ENCODE measurements at regions not wholly inside any gene's neighbourhood (a gene's known extent, or its start where the extent isn't known, plus 50 kb on each side); places are given as distances from the start of the nearest gene placed in this dataset.

DNA sequence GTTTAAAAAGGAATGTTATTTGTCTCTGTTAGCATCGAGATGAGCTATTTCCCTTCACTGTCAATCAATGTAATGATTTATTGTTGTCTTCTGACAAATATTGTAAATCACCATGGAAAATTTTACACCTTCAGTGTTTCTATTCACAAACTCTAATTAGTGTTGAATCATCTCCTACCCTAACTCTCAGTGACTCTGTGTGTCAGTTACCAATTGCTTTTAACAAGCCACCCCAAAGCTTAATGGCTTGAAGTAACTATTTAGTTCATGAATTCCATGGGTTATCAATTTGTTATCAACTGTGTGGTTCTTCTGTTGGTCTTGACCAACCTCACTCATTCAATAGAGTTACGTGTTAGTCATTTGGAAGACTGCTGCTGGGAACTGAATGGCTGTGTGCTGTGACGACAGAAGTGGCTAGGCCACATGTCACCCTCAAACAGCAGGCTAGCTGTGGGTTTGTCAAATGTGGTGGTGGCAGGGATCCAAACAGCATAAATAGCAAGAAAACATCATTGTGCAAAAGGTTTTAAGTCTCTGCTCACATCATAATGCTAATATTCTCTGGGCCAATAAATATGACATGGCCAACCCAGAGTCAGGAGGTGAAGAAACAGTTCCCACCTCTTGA lies 910.8 kb upstream of the CDH2 start:
- Histone ChIP-seq H3K4me3 (ENCODE audit: low read depth, low read length) (no peak overlapping the region), H3K9me3 (ENCODE audit: control insufficient read depth in 2 of 2, low read length in 2 of 2) (peaks cover 5 to 15% of the 10 kb centered on the region in 2 experiments), H3K4me1 (ENCODE audit: control insufficient read depth, insufficient read depth, low read length, poor library complexity, severe bottlenecking) (no peaks in the 10 kb centered on the region), H3K27me3 (ENCODE audit: control insufficient read depth, insufficient read depth, low read length) (no peaks in the 10 kb centered on the region), H3K27ac (ENCODE audit: insufficient read depth, low read length, poor library complexity, severe bottlenecking) (no peak overlapping the region), H3K36me3 (ENCODE audit: control insufficient read depth, insufficient read depth, low read length) (no peaks in the 10 kb centered on the region)
- Mint-ChIP-seq H3K4me3 (no peak overlapping the region), H3K36me3 (no peaks in the 10 kb centered on the region), H3K27me3 (no peaks in the 10 kb centered on the region), H3K4me1 (no peaks in the 10 kb centered on the region), H3K27ac (no peak overlapping the region), H3K9me3 (peaks cover 0 to 39% (median 9%) of the 10 kb centered on the region in 7 donors)
- no peak for DNase-seq
- ATAC-seq (ENCODE audit: low read depth in 2 of 2) = no peak

DNA sequence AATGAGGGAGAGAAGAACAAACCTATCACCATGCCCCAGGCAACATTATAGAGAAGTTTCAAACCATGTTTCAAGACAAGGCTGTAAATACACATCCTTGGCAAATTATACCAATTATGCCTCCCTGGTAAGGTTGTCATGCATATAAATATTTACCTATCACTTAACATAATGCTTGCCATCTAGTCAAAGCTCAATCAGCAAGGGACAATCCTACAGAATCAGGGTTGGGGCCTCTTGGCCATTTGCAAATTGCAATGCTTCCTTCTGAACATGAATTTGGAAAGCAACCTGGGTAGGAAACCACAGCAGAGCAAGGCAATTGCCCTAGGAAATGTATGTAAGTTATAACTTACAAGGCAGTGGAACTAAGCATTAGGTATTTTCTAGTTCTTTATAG lies 907.2 kb upstream of the CDH2 start:
- Mint-ChIP-seq H3K36me3 (no peaks in the 10 kb centered on the region), H3K4me3 (no peak overlapping the region)
- ATAC-seq (ENCODE audit: low read depth in 2 of 2) = no peak

GRCh38 chr18:29083545-29083944 lies 906.6 kb upstream of the CDH2 start:
- H3K27me3 ChIP-seq (ENCODE audit: control insufficient read depth, insufficient read depth, low read length) = no peaks in the 10 kb centered on the region
- no peak overlapping the region for H3K4me3 Mint-ChIP-seq
- H3K27me3 Mint-ChIP-seq = no peaks in the 10 kb centered on the region
- no peak overlapping the region for H3K27ac ChIP-seq (ENCODE audit: insufficient read depth, low read length, poor library complexity, severe bottlenecking)
- H3K4me1 Mint-ChIP-seq = no peaks in the 10 kb centered on the region
- peaks cover 4 to 11% of the 10 kb centered on the region in 2 experiments for H3K9me3 ChIP-seq (ENCODE audit: control insufficient read depth in 2 of 2, low read length in 2 of 2)
- no peaks in the 10 kb centered on the region for H3K4me1 ChIP-seq (ENCODE audit: control insufficient read depth, insufficient read depth, low read length, poor library complexity, severe bottlenecking)
- H3K36me3 ChIP-seq (ENCODE audit: control insufficient read depth, insufficient read depth, low read length) = no peaks in the 10 kb centered on the region
- H3K27ac Mint-ChIP-seq = no peak overlapping the region
- peaks cover 0 to 39% (median 6%) of the 10 kb centered on the region in 7 donors for H3K9me3 Mint-ChIP-seq
- ATAC-seq (ENCODE audit: low read depth in 2 of 2) (no peak), DNase-seq (no peak)
- H3K4me3 ChIP-seq (ENCODE audit: low read depth, low read length) = no peak overlapping the region
- no peaks in the 10 kb centered on the region for H3K36me3 Mint-ChIP-seq

More for the DNA sequence above, 907.2 kb upstream of the CDH2 start:
- Histone ChIP-seq H3K36me3 (ENCODE audit: control insufficient read depth, insufficient read depth, low read length) (no peaks in the 10 kb centered on the region), H3K4me3 (ENCODE audit: low read depth, low read length) (no peak overlapping the region), H3K4me1 (ENCODE audit: control insufficient read depth, insufficient read depth, low read length, poor library complexity, severe bottlenecking) (no peaks in the 10 kb centered on the region), H3K9me3 (ENCODE audit: control insufficient read depth in 2 of 2, low read length in 2 of 2) (peaks cover 5 to 11% of the 10 kb centered on the region in 2 experiments), H3K27me3 (ENCODE audit: control insufficient read depth, insufficient read depth, low read length) (no peaks in the 10 kb centered on the region), H3K27ac (ENCODE audit: insufficient read depth, low read length, poor library complexity, severe bottlenecking) (no peak overlapping the region)
- DNase-seq = no peak
- H3K27me3 Mint-ChIP-seq = no peaks in the 10 kb centered on the region
- H3K27ac Mint-ChIP-seq = no peak overlapping the region
- H3K4me1 Mint-ChIP-seq = no peaks in the 10 kb centered on the region
- peaks cover 0 to 43% (median 6%) of the 10 kb centered on the region in 7 donors for H3K9me3 Mint-ChIP-seq

GRCh38 chr18:29080946-29081345 lies 904.0 kb upstream of the CDH2 start:
- peaks cover 0 to 32% (median 8%) of the 10 kb centered on the region in 7 donors for H3K9me3 Mint-ChIP-seq
- no peaks in the 10 kb centered on the region for H3K4me1 Mint-ChIP-seq

DNA sequence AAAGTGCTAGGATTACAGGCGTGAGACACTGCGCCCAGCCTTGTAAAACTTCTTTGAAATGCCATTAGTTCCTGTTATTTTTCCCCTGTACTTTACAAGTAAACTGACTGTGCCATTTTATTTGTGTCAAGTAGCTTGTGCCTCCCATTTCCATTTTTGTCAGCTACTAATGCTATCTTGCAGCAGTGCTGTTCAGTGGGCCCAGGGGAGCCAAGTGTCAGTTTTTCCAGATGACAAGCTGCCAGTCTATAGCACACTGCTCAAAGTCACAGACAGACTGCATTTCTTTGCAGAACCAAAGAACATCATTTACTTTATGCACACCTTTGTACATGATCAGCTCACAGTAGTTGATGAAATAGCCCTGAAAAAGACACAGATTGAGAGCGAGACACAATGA lies 901.3 kb upstream of the CDH2 start:
- Mint-ChIP-seq H3K4me3 (no peak overlapping the region), H3K9me3 (peaks cover 0 to 28% (median 7%) of the 10 kb centered on the region in 7 donors)
- no peak for ATAC-seq (ENCODE audit: low read depth in 2 of 2)

More at GRCh38 chr18:29080946-29081345, 904.0 kb upstream of the CDH2 start:
- no peak overlapping the region for H3K27ac ChIP-seq (ENCODE audit: insufficient read depth, low read length, poor library complexity, severe bottlenecking)
- peaks cover 0 to 3% of the 10 kb centered on the region in 2 experiments for H3K9me3 ChIP-seq (ENCODE audit: control insufficient read depth in 2 of 2, low read length in 2 of 2)
- ATAC-seq (ENCODE audit: low read depth in 2 of 2) (no peak), DNase-seq (no peak)
- no peaks in the 10 kb centered on the region for H3K36me3 ChIP-seq (ENCODE audit: control insufficient read depth, insufficient read depth, low read length)
- Mint-ChIP-seq H3K4me3 (no peak overlapping the region), H3K27me3 (no peaks in the 10 kb centered on the region), H3K27ac (no peak overlapping the region), H3K36me3 (no peaks in the 10 kb centered on the region)
- H3K4me1 ChIP-seq (ENCODE audit: control insufficient read depth, insufficient read depth, low read length, poor library complexity, severe bottlenecking) = no peaks in the 10 kb centered on the region
- no peaks in the 10 kb centered on the region for H3K27me3 ChIP-seq (ENCODE audit: control insufficient read depth, insufficient read depth, low read length)
- H3K4me3 ChIP-seq (ENCODE audit: low read depth, low read length) = no peak overlapping the region

DNA sequence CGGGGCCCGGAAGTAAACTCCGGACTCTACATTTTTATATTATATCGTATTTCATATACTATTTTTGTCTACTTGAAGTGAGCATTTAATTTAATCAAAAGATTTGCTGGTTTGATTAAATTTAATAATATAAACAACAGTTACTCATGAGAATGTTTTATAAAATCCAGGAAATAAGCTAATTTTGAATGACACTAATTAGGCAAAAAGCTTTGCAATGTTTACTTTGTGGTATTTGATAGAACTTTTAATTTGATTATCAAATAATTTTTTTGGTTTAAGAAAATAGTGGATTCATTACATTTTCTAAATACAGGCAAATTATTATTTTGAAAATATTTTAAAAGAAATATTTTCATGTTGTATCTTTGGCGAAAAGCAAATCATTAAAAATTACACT lies 900.4 kb upstream of the CDH2 start:
- Mint-ChIP-seq H3K4me3 (no peak overlapping the region), H3K27me3 (no peaks in the 10 kb centered on the region), H3K36me3 (no peaks in the 10 kb centered on the region), H3K9me3 (peaks cover 0 to 31% (median 7%) of the 10 kb centered on the region in 7 donors), H3K4me1 (no peaks in the 10 kb centered on the region), H3K27ac (no peak overlapping the region)
- H3K4me1 ChIP-seq (ENCODE audit: control insufficient read depth, insufficient read depth, low read length, poor library complexity, severe bottlenecking) = no peaks in the 10 kb centered on the region
- H3K9me3 ChIP-seq (ENCODE audit: control insufficient read depth in 2 of 2, low read length in 2 of 2) = peaks cover 0 to 10% of the 10 kb centered on the region in 2 experiments
- no peak overlapping the region for H3K4me3 ChIP-seq (ENCODE audit: low read depth, low read length)
- ATAC-seq (ENCODE audit: low read depth in 2 of 2) = no peak
- no peak for DNase-seq
- H3K27ac ChIP-seq (ENCODE audit: insufficient read depth, low read length, poor library complexity, severe bottlenecking) = no peak overlapping the region
- H3K27me3 ChIP-seq (ENCODE audit: control insufficient read depth, insufficient read depth, low read length) = no peaks in the 10 kb centered on the region
- H3K36me3 ChIP-seq (ENCODE audit: control insufficient read depth, insufficient read depth, low read length) = no peaks in the 10 kb centered on the region

More for the DNA sequence above, 901.3 kb upstream of the CDH2 start:
- H3K4me3 ChIP-seq (ENCODE audit: low read depth, low read length) = no peak overlapping the region
- H3K36me3 Mint-ChIP-seq = no peaks in the 10 kb centered on the region
- H3K4me1 ChIP-seq (ENCODE audit: control insufficient read depth, insufficient read depth, low read length, poor library complexity, severe bottlenecking) = no peaks in the 10 kb centered on the region
- no peak overlapping the region for H3K27ac ChIP-seq (ENCODE audit: insufficient read depth, low read length, poor library complexity, severe bottlenecking)
- peaks cover 0 to 9% of the 10 kb centered on the region in 2 experiments for H3K9me3 ChIP-seq (ENCODE audit: control insufficient read depth in 2 of 2, low read length in 2 of 2)
- H3K27ac Mint-ChIP-seq = peak overlapping the region in 1 of 3 donors; percentile 94
- H3K27me3 ChIP-seq (ENCODE audit: control insufficient read depth, insufficient read depth, low read length) = no peaks in the 10 kb centered on the region
- H3K36me3 ChIP-seq (ENCODE audit: control insufficient read depth, insufficient read depth, low read length) = no peaks in the 10 kb centered on the region
- no peaks in the 10 kb centered on the region for H3K4me1 Mint-ChIP-seq
- no peaks in the 10 kb centered on the region for H3K27me3 Mint-ChIP-seq
- DNase-seq = no peak

GRCh38 chr18:29076645-29077044 lies 899.7 kb upstream of the CDH2 start:
- Mint-ChIP-seq H3K27ac (no peak overlapping the region), H3K4me3 (no peak overlapping the region), H3K27me3 (no peaks in the 10 kb centered on the region), H3K36me3 (no peaks in the 10 kb centered on the region), H3K4me1 (no peaks in the 10 kb centered on the region), H3K9me3 (peaks cover 0 to 32% (median 7%) of the 10 kb centered on the region in 7 donors)
- H3K36me3 ChIP-seq (ENCODE audit: control insufficient read depth, insufficient read depth, low read length) = no peaks in the 10 kb centered on the region
- H3K4me1 ChIP-seq (ENCODE audit: control insufficient read depth, insufficient read depth, low read length, poor library complexity, severe bottlenecking) = no peaks in the 10 kb centered on the region
- no peak overlapping the region for H3K4me3 ChIP-seq (ENCODE audit: low read depth, low read length)
- peaks cover 3 to 16% of the 10 kb centered on the region in 2 experiments for H3K9me3 ChIP-seq (ENCODE audit: control insufficient read depth in 2 of 2, low read length in 2 of 2)
- H3K27ac ChIP-seq (ENCODE audit: insufficient read depth, low read length, poor library complexity, severe bottlenecking) = no peak overlapping the region
- no peak for ATAC-seq (ENCODE audit: low read depth in 2 of 2)
- no peaks in the 10 kb centered on the region for H3K27me3 ChIP-seq (ENCODE audit: control insufficient read depth, insufficient read depth, low read length)
- DNase-seq = no peak

GRCh38 chr18:29074147-29074546 lies 897.2 kb upstream of the CDH2 start:
- Mint-ChIP-seq H3K4me1 (no peaks in the 10 kb centered on the region), H3K27ac (no peak overlapping the region), H3K27me3 (no peaks in the 10 kb centered on the region), H3K9me3 (peaks cover 0 to 33% (median 8%) of the 10 kb centered on the region in 7 donors), H3K36me3 (no peaks in the 10 kb centered on the region), H3K4me3 (no peak overlapping the region)
- Histone ChIP-seq H3K4me3 (ENCODE audit: low read depth, low read length) (no peak overlapping the region), H3K27ac (ENCODE audit: insufficient read depth, low read length, poor library complexity, severe bottlenecking) (no peak overlapping the region), H3K9me3 (ENCODE audit: control insufficient read depth in 2 of 2, low read length in 2 of 2) (peaks cover 3 to 16% of the 10 kb centered on the region in 2 experiments), H3K36me3 (ENCODE audit: control insufficient read depth, insufficient read depth, low read length) (no peaks in the 10 kb centered on the region), H3K4me1 (ENCODE audit: control insufficient read depth, insufficient read depth, low read length, poor library complexity, severe bottlenecking) (no peaks in the 10 kb centered on the region), H3K27me3 (ENCODE audit: control insufficient read depth, insufficient read depth, low read length) (no peaks in the 10 kb centered on the region)
- no peak for DNase-seq
- ATAC-seq (ENCODE audit: low read depth in 2 of 2) = no peak

All from CD4-positive, CD25-positive, alpha-beta regulatory T cell (primary cell).